ENCODE measurements at regions not wholly inside any gene's neighbourhood (a gene's known extent, or its start where the extent isn't known, plus 50 kb on each side); places are given as distances from the start of the nearest gene placed in this dataset.

- TF ChIP-seq POLR2A (IDR thresholded peaks at IDR 0.05) (no peak), CTCF (IDR thresholded peaks at IDR 0.05) (no peak)
Observed at GRCh38 chr7:142696456-142697179, 52.7 kb upstream of the PRSS1 start.

All from breast epithelium (tissue), 3 donors.